HG03460 (cell line): ENCODE measurements at regions not wholly inside any gene's neighbourhood (a gene's known extent, or its start where the extent isn't known, plus 50 kb on each side); places are given as distances from the start of the nearest gene placed in this dataset.
"Not testable (repeated sequence)": the region's sequence is repeated elsewhere in the genome, so short reads cannot be mapped to it uniquely, and the experiment has no call there.

Experiments used
- ATAC-seq: cut with Tn5 transposase; IDR thresholded peaks from one replicate; pipeline ENCODE4 v1.9.1; 2021; ENCODE audit not compliant: unreplicated experiment

DNA sequence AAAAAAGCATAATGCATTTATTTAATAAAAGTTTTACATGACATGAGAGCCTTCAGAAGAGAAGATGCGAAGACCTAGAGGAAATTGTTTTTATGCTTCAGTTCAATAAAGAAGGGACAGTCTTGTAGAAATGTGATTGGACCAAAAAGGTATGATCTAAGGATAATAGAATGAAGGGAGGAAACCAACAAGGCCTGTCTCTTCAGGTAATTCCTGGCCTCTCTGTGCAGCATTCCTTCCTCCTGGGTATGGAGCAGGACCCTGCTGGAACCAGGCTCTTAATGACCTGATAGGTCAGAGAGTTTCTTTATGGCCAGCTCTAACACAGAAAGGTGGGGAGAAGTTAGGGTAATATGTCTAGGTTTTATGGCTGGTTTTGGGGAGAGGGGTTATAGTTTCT, 162.8 kb upstream of the HEY2 start:
- ATAC-seq: no peak

DNA sequence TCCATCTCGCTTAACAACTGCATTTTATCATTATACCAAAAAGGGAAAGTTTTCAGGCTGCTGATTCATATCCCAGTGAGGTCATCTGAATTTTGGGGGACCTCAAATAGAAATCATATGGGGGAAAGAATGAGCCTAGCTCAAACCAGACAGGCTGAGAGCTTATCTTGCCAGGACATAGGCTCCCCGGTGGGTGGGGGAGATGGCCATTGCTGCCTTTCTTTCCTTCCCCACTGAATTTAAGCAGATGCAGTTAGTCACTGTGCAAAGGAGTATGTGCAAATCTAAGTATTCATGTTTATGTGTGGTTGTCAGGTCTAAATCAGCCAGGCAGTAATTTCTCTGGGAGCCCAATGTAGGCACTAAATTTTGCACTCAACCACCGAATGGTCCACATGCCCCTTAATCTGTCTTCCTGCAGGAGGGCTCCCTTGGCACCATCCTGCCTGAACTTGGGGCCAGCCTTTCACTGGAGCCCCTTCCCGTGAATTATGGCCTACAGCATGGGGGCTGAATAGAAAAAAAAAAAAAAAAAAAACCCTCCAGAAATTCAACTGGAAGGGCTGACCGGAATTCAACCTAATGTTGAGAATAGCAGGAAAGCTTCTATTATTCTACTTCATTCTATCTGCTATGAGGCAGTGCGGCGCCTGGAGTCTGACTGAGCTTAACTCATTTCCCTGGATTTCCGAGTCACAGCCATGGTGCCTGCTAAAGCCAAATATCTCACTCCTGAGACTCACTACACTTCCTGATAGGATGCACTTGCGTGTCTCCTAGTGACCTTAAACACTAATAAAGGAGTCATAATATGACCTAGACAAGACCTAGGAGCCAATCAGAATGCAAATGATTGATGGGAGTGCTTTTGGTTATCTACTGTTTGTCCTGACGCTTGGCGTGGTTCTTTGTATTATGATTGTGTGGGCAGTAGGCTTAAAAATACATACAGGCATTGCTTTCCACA, 161.5 kb upstream of the HEY2 start:
- ATAC-seq: no peak

DNA sequence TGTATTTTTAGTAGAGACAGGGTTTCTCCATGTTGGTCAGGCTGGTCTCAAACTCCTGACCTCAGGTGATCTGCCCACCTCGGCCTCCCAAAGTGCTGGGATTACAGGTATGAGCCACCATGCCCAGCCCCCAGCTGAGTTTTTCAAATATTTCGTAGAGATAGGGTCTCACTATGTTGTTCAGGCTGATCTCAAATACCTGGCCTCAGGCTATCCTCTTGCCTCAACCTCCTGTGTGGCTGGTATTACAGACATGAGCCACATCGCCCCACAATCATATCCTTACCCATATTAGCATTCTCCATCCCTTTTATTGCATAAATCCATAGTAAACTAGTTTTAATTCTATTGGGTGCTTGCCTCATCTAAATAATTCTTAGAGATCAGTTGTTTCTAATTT, 157.6 kb upstream of the HEY2 start:
- not testable (repeated sequence) for ATAC-seq

DNA sequence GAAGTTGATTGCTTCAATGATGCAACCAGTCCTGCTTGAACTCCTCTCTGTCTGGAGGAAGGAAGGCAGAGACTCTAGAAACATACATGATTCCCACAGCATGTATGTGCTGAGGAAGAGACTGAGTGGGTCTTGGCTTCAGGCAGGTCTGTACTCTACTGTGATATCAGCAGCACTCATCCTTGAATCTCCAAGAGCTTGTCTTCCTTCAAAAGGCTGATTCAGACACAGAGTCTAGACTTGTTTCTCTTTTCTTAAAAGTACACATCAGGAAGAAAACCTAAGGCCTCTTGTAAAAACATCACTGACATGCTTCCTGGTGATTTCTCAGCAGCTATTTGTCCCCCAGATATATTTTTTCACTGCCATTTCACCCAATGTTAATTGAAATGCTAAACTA, 155.7 kb upstream of the HEY2 start:
- no peak for ATAC-seq

DNA sequence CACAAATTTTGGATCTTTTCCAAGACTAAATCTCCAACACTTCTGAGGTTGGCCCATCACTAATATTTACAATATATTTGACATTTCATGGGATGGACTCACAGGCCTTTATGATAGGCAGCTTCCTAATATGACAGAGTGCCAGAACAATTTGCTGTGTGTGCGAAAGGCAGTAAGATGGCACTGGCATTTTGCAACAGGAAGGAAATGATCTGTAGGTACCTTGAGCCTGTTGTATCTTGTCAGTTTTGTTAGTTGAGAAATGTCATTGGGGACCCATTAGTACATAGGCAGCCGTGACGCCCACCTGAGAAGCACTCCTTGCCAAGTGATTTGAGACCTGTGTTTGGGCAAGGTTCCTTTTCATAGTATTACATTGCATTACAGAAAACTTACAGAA, 153.4 kb upstream of the HEY2 start:
- ATAC-seq: no peak

DNA sequence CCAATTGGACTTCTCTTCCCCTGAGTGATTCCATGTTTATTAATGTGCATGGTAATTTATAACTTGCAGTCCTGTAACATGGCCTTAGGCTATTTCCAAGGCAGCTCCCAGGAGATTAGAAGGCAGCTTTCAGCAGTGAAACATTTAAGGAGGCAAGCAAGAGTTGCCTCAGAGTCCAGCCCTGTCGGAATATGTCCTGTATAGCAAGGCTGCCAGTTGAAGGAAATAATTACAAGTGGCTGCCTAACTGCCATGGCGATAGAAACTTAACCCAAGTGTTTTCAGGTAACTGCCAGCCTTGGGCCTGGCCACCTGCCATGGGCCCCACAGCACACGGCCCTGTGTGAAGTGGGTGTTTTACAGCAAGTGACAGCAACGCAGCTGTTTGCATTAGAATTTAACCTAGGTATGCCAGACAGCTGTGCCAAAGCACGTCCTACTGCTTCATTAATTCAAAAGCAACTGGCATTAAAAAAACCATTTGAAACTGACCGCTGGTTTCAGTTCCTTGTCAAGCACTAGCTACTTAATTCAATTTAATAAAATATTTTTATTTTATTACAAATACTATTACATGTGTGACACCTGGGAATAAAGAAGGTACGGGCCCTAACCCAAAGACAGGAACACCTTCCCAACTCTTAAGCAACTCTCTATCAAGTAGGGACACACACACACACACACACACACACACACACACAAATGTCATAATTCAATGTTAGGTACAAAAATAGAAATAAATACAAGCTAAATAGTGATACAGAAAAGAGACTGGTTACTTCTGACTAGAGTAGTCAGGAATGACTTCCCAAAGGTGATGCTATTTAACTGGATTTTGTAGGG, 151.8 kb upstream of the HEY2 start:
- no peak for ATAC-seq

DNA sequence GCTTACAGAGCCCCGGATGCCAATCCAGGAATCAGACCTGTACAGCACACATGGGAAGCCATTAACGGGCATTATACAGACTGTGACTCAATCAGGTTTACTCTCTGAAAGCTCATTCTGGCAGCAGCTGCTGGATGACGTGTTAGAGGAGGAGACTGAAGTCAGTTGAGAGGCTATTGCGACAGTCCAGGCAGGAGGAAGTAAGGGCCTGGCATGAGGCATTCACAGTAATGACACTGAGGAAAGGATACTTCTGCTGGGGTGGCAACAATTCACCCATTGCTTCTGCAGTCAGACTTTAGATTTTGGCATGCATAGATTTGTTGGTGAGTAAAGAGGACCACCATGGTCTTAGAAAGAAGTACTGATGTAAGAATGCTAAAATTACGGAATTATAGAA, 151.0 kb upstream of the HEY2 start:
- ATAC-seq: no peak

DNA sequence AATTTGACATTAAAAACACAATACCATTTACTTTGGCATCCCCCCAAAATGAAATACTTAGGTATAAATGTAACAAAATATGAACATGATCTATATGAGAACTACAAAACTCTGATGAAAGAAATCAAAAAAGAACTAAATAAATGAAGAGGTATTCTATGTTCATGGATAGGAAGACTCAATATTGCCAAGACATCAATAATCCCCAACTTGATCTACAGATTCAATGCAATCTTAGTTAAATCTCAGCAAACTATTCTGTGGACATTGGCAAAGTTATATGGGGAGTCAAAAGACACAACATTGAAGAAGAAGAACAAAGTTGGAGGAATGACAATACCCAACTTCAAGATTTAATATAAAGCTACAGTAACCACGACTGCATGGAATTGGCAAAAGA, 145.2 kb upstream of the HEY2 start:
- no peak for ATAC-seq

DNA sequence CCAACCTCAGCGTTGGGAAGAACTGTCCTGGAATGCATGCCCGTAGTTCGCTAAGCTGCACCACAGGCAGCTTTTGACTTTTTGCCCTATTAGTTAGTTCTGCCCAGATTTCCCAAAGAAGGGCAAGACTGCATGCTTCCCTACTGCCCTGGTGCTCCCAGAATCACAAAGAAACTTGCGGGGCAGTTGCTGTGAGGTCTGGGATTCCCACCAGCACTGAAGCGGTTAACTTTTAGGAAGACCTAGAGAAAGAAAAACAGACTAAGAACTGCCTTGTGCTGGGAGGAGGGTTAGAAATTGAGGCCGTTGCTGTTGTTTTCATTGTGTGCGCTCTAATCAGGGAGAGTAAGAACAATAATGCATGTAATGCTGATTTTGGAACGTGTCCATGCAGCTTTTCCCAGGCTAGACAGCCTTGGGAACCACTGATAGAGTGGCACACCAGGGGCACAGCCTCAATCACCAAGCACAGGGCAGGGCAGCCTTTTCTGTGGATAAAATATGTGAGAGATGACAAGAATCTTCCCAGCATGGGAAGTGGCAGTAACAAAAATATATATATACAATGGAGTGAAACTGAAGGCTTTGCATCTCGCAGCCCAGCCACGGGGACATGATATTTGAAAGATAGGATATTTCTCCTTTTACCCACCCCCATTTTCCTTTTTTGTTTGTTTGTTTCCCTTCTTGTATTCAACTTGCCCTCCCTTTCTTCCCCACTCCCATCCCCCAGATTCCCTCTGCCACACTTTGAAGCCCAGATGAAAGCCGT, 137.7 kb upstream of the HEY2 start:
- ATAC-seq: no peak

DNA sequence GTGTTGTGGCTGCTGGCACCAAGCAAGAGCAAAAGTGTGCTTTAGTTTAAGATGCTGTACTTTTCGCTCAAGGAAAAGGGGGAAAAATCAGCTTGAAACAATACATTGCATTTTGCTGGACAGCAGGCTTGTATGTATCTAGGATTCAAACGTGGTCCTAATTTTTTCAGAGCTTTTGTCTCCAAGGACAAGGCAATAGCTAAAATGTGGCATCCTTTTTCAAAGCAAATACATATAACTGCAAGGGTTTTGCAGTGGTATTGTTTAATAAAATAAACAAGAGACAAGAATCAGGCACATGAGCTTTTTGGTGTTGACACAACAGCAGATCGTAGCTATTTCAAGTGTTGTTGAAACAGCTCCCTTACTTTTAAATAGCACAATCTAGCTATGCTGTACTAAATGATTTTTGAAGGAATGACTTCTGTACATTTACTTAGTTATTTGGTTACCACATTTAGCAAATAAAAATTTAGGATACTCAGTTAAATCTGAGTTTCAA, 137.0 kb upstream of the HEY2 start:
- no peak for ATAC-seq

DNA sequence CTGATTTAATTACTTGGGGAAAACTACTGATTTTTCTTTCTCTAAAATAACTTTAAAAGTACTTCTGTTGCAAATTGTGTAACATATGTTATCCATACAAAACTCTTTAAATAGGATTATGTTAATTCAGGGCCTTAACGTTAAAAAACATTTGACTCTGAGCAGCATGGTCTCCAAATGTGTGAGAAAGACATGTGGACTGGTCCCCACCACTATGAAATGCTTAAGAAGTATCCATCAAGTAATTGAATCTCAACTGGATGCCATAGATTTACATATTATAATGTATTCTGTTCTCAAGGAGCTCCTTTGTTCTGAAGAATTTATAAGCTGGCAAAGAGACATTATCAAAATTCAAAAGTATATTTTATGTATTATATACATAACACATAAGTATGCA, 130.8 kb upstream of the HEY2 start:
- ATAC-seq: no peak

DNA sequence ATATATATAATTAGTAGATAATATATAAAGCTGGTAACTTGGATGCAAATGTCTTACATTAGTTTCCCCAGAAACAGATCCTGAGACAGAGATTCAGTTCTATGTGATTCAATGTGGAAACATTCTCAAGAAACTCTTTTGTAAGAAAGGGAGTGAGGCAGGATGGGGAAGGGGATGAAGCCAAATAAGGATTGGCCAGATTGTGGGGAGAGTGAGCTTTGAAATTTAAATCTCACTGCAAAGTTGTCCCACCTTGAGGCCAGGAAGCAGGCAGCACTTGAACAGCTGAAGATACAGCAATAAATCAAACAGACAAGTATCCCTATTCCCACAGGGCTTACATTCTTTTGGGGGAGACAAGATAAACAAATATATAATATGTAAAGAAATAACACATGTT, 126.3 kb upstream of the HEY2 start:
- no peak for ATAC-seq

DNA sequence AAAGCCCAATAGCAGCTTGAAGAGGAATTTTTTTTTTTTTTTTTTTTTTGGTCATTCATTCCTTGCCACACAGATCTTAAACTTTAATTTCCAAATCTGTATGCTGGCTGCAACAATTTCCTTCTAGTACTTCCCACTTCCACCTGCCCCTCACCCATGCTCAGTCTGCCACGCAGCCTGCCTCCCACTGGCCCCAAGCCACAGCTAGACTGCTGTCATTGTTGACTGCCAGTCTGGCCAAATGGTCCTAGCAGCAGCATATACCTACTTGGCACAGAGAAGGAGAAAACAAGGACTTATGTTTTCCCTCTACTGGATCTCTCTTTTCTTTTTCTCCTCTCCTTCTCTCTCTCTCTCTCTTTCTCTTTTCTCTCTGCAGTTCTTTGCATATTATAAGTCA, 118.3 kb upstream of the HEY2 start:
- ATAC-seq: no peak

DNA sequence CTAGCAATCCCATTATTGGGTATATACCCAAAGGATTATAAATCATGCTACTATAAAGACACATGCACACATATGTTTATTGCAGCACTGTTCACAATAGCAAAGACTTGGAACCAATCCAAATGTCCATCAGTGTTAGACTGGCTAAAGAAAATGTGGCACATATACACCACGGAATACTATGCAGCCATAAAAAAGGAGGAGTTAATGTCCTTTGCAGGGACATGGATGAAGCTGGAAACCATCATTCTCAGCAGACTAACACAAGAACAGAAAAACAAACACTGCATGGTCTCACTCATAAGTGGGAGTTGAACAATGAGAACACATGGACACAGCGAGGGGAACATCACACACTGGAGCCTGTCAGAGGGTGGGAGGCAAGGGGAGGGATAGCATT, 113.4 kb upstream of the HEY2 start:
- ATAC-seq: not testable (repeated sequence)

DNA sequence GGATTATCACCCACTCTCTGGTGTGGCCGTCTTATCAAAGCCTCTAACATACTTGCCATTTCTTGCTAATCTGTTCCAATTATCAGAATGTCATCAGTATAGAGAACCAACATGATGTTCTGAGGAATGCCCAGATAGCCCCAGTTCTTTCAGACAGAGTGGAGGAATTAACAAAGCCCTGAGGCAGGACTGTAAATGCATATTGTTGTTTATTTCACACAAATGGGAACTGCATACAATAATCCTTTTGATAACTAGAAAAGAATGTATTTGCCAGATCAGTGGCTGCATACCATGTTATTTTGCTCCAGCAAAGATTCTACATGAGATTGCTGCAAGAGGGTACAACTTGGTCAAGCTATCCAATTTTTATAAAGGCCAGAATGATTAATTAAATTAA, 112.8 kb upstream of the HEY2 start:
- ATAC-seq: no peak

DNA sequence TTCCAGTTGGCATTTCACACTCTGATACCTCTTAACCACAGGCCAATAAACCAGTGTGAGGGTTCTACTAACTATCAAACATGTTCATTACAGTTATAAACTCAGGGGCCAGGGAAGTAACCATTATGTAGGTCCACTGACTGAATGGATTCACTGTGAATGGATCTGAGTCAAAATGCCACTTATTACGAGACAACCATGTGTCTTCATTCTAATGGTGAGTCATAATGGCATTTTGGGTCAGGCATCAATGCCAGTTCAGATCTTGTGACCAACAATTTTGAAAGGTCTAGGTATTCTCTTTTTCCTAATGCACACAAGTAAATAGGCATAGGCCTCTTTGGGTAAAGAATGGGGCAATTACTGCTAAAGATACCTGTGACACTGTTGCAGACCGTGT, 112.2 kb upstream of the HEY2 start:
- ATAC-seq: no peak

DNA sequence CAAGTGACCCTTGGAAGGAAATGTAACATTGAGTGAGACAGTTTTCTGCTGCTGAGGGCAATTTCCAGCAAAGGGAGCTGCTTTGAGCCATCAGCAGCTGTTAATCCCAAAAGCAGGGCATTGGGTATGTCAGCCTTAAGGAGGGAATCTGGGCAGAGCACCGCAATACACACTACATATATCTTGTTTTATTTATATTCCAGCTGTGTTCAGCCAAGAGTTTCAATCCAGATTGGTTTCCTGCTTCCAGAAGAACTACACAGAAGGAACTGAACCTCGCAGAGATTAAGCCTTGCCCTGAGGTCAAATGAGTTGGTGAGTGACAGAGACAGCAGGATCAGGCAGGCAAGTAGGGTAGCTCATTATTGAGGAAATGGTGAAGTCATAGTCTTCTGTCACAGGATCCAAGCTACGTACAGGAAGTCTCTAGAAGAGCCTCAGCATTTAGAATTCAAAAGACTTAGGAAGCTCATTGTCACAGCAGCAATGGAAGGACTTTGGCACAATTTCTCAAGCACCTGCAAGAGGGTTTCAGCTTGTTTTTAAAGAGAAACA, 109.9 kb upstream of the HEY2 start:
- no peak for ATAC-seq

DNA sequence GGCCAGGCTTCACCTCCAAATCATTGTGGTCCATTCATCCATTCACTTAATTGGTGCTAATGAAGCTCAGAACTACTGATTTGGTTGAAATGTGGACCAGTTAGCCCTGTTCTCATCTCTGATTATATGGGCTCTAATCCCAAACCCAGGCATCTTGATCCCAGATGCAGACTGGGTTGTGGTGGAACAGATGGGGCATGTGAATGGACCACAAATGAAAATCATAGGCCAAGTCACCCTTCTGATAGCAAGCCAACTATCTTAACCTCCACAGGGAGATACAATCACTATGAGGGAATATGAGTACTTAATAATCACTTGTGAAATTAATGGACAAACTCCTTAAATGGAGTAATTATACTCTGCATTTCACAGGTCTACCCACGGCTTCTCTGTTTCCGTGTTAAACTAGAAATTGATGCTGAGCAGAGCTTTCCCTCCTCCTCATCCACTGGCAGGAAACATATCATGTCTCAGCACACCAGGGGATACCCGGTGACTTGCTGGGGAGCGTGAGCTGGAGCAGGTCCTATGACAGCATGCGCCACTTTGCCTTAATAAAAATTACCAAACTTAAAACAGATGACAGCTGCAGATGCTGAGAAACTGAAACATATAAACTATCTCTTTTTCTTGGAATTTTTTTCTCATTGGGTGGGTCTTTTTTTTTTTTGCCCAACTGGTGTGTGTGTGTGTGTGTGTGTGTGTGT, 108.8 kb upstream of the HEY2 start:
- ATAC-seq: no peak

DNA sequence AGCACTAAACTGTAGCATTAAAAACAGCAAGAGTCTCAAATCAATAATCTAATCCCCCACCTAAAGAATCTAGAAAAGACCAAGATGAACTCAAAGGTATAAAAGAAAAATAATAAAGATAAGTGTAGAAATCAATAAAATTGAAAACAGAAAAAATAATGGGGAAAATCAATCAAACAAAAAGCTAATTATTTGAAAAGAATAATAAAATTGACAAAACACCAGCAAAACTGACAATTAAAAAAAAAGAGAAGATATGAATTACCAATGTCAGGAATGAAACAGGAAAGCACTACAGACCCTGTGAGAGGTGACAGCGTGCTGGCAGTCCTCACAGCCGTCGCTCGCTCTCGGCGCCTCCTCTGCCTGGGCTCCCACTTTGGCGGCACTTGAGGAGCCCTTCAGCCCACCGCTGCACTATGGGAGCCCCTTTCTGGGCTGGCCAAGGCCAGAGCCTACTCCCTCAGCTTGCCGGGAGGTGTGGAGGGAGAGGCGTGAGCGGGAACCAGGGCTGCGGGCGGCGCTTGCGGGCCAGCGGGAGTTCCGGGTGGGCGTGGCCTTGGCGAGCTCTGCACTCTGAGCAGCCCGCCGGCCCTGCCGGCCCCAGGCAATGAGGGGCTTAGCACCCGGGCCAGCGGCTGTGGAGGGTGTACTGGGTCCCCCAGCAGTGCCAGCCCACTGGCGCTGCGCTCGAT, 105.3 kb upstream of the HEY2 start:
- ATAC-seq: not testable (repeated sequence)

DNA sequence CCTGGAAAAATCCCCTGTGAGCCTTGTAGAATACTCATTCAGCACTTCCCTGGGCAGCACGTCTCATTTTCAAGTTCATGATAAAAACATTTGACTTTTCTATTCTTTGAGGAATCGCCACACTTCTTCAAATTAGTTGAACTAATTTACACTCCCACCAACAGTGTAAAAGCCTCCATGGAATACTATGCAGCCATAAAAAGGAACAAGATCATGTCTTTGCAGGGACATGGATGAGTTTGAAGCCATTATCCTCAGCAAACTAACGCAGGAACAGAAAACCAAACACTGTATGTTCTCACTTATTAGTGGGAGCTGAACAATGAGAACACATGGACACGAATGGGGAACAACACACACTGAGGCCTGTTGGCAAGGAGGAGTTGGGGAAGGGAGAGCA, 102.0 kb upstream of the HEY2 start:
- no peak for ATAC-seq
